Subcutaneous abdominal adipose tissue (tissue), 5 donors: ENCODE measurements at regions not wholly inside any gene's neighbourhood (a gene's known extent, or its start where the extent isn't known, plus 50 kb on each side); places are given as distances from the start of the nearest gene placed in this dataset.

Experiments
- H3K27ac ChIP-seq: one replicate; pipeline ENCODE4 v1.7.0; 2013; ENCODE audit warnings: low read depth, mild to moderate bottlenecking, inconsistent platforms, low read length, moderate library complexity
- H3K27me3 ChIP-seq, 5 donors: one replicate each; pipeline ENCODE4 v1.7.0; 2013; ENCODE audit warnings: low read length in 5 of 5, inconsistent platforms in 1 of 5; ENCODE audit not compliant: control insufficient read depth in 5 of 5, insufficient read depth in 4 of 5
- H3K36me3 ChIP-seq, 5 donors: one replicate each; pipeline ENCODE4 v1.7.0; 2013; ENCODE audit warnings: low read length in 5 of 5; ENCODE audit not compliant: control insufficient read depth in 5 of 5, insufficient read depth in 5 of 5
- H3K4me1 ChIP-seq, 5 donors: one replicate each; pipeline ENCODE4 v1.7.0; 2013; ENCODE audit warnings: low read length in 5 of 5, mild to moderate bottlenecking in 3 of 5, moderate library complexity in 1 of 5; ENCODE audit not compliant: control insufficient read depth in 5 of 5, insufficient read depth in 5 of 5
- H3K4me3 ChIP-seq, 5 donors: one replicate each; pipeline ENCODE4 v1.7.0; 2013; ENCODE audit warnings: low read length in 5 of 5, low read depth in 1 of 5
- H3K9ac ChIP-seq, 5 donors: one replicate each; pipeline ENCODE4 v1.7.0; 2013; ENCODE audit warnings: low read length in 5 of 5, mild to moderate bottlenecking in 4 of 5, moderate library complexity in 3 of 5
- H3K9me3 ChIP-seq, 5 donors: one replicate each; pipeline ENCODE4 v1.7.0; 2013; ENCODE audit warnings: low read length in 5 of 5; ENCODE audit not compliant: control insufficient read depth in 5 of 5
- donor health status: healthy.
- donor health status: healthy.
- donor health status: healthy.
- donor health status: healthy.
- donor health status: healthy.

- no peak overlapping the region for H3K9ac ChIP-seq
- no peaks in the 10 kb centered on the region for H3K36me3 ChIP-seq
- H3K9me3 ChIP-seq, result no peaks in the 10 kb centered on the region
- H3K4me3 ChIP-seq, result no peak overlapping the region
- peaks cover 0 to 8% (median 5%) of the 10 kb centered on the region in 5 donors for H3K4me1 ChIP-seq
- no peaks in the 10 kb centered on the region for H3K27me3 ChIP-seq
- H3K27ac ChIP-seq, result no peak overlapping the region
These were observed 184.3 kb downstream of the C11orf87 start for GRCh38 chr11:109606256-109606655.

- no peak overlapping the region for H3K4me3 ChIP-seq
- no peaks in the 10 kb centered on the region for H3K36me3 ChIP-seq
- H3K27ac ChIP-seq, result no peak overlapping the region
- H3K9me3 ChIP-seq, result no peaks in the 10 kb centered on the region
- H3K9ac ChIP-seq, result no peak overlapping the region
- no peaks in the 10 kb centered on the region for H3K27me3 ChIP-seq
- H3K4me1 ChIP-seq, result peaks cover 0 to 6% (median 4%) of the 10 kb centered on the region in 5 donors
These were observed 187.6 kb downstream of the C11orf87 start for GRCh38 chr11:109609454-109610185.

- no peak overlapping the region for H3K27ac ChIP-seq
- H3K27me3 ChIP-seq, result no peaks in the 10 kb centered on the region
- H3K4me3 ChIP-seq, result no peak overlapping the region
- H3K9ac ChIP-seq, result no peak overlapping the region
- H3K9me3 ChIP-seq, result no peaks in the 10 kb centered on the region
- H3K4me1 ChIP-seq, result no peaks in the 10 kb centered on the region
- no peaks in the 10 kb centered on the region for H3K36me3 ChIP-seq
These were observed 190.5 kb downstream of the C11orf87 start for GRCh38 chr11:109612496-109612895.

GRCh38 chr11:109619498-109619897 lies 197.5 kb downstream of the C11orf87 start:
- Histone ChIP-seq H3K27me3 (no peaks in the 10 kb centered on the region), H3K9ac (no peak overlapping the region), H3K4me3 (no peak overlapping the region), H3K27ac (no peak overlapping the region), H3K9me3 (no peaks in the 10 kb centered on the region), H3K4me1 (no peaks in the 10 kb centered on the region), H3K36me3 (no peaks in the 10 kb centered on the region)

DNA sequence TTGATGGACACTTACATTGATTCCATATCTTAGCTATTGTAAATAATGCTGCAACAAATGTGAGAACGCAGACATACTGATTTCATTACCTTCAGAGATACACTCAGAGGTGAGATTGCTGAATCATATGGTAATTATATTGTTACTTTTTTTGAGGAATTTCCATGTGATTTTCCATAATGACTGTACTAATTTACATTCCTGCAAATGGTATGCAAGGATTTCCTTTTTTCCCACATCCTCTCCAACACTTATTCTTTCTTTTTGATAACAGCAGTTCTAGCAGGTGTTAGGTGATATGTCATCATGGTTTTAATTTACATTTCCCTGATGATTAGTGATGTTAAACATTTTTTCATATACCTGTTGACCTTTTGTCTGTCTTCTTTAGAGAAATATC lies 207.7 kb downstream of the C11orf87 start:
- Histone ChIP-seq H3K4me1 (no peaks in the 10 kb centered on the region), H3K27me3 (no peaks in the 10 kb centered on the region), H3K36me3 (no peaks in the 10 kb centered on the region), H3K27ac (no peak overlapping the region), H3K4me3 (no peak overlapping the region), H3K9ac (no peak overlapping the region), H3K9me3 (peaks cover 0 to 13% (median under 1%) of the 10 kb centered on the region in 5 donors)

DNA sequence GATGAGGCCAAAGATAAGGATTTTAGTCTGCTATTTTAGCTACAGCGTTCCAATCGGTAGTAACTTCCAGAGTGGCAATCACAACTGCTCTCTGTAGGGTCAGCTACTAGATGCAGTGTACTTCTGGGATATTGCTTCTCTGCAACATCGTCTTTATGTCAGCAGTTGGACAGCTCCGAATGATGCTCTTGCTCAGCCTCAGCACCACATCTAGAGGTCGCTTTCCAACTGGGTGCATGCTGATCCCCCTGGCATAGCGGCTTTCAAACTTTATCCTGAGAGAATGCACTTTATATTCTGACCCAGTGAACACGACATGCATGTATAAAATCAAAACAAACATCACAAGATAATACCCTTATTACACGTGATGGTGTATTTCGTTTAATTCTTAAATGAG lies 219.6 kb downstream of the C11orf87 start:
- H3K4me1 ChIP-seq, result peaks cover 0 to 9% (median 0%) of the 10 kb centered on the region in 5 donors
- H3K27me3 ChIP-seq, result no peaks in the 10 kb centered on the region
- H3K9me3 ChIP-seq, result no peaks in the 10 kb centered on the region
- no peak overlapping the region for H3K27ac ChIP-seq
- H3K4me3 ChIP-seq, result no peak overlapping the region
- H3K36me3 ChIP-seq, result no peaks in the 10 kb centered on the region
- H3K9ac ChIP-seq, result no peak overlapping the region

- Histone ChIP-seq H3K9ac (no peak overlapping the region), H3K27ac (no peak overlapping the region), H3K4me3 (no peak overlapping the region), H3K27me3 (no peaks in the 10 kb centered on the region), H3K36me3 (no peaks in the 10 kb centered on the region), H3K4me1 (peaks cover 0 to 9% (median 0%) of the 10 kb centered on the region in 5 donors), H3K9me3 (no peaks in the 10 kb centered on the region)
These were observed 222.2 kb downstream of the C11orf87 start for GRCh38 chr11:109644152-109644551.

DNA sequence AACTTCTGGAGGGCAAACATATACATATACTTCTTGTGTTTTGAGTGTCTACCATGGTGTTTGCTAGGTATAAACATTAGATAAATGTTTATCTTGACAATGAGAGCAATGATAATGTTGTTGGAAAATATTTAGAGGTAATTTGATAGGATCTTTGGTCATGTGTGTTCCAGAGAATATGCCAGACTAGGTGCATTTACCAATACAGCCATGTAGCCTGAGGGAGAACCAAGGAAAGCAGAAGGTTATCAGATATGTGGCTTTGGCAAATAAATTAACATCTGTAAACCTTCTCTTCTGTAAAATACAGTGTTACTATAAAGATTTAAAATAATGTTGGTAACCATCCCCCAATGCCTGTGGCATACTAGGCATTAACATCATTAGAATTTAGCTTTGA lies 226.8 kb downstream of the C11orf87 start:
- no peak overlapping the region for H3K9ac ChIP-seq
- H3K4me1 ChIP-seq, result peaks cover 0 to 9% (median 0%) of the 10 kb centered on the region in 5 donors
- no peaks in the 10 kb centered on the region for H3K36me3 ChIP-seq
- no peak overlapping the region for H3K4me3 ChIP-seq
- H3K9me3 ChIP-seq, result no peaks in the 10 kb centered on the region
- H3K27me3 ChIP-seq, result no peaks in the 10 kb centered on the region
- H3K27ac ChIP-seq, result no peak overlapping the region

GRCh38 chr11:109654091-109654490 lies 232.1 kb downstream of the C11orf87 start:
- Histone ChIP-seq H3K9me3 (no peaks in the 10 kb centered on the region), H3K4me1 (no peaks in the 10 kb centered on the region), H3K9ac (no peak overlapping the region), H3K27me3 (no peaks in the 10 kb centered on the region), H3K4me3 (no peak overlapping the region), H3K27ac (no peak overlapping the region), H3K36me3 (no peaks in the 10 kb centered on the region)

DNA sequence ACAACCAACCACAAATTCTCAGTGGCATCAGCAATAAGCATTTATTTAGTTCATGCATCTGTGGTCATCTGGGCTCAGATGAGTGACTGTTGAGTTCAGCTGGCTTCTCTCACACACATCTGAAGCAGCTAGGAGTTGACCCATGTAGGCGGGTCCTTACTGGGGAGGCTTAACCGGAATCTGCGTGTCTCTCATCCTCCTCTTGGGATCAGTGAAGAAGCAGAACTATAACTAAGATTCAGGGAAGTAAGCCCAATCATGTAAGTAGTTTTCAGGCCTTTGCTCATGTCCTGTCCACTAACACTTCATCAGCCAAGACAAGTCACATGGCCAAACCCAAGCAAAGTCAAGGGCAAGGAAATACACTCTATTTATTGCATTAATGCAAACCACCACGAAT lies 236.2 kb downstream of the C11orf87 start:
- Histone ChIP-seq H3K36me3 (no peaks in the 10 kb centered on the region), H3K27ac (no peak overlapping the region), H3K27me3 (no peaks in the 10 kb centered on the region), H3K9me3 (no peaks in the 10 kb centered on the region), H3K4me1 (no peaks in the 10 kb centered on the region), H3K4me3 (no peak overlapping the region), H3K9ac (no peak overlapping the region)
